SU-DHL-6 (cell line): ENCODE measurements at regions not wholly inside any gene's neighbourhood (a gene's known extent, or its start where the extent isn't known, plus 50 kb on each side); places are given as distances from the start of the nearest gene placed in this dataset.

Source experiments
- EZH2phosphoT487 ChIP-seq: fragments of 200-600 bp; sonication (generic), shearing (Covaris generic); conservative IDR thresholded peaks from 2 replicates; pipeline ENCODE4 v1.6.1; 2018; ENCODE audit warnings: mild to moderate bottlenecking, antibody characterized with exemption, low read length, moderate library complexity, mixed read lengths
- TF ChIP-seq, protein P1 (sequence below): fragments of 200-600 bp; sonication (generic); IDR thresholded peaks from one replicate; pipeline ENCODE4 v1.5.1; 2017; ENCODE audit warnings: antibody characterized with exemption, mild to moderate bottlenecking, low read length, moderate library complexity; ENCODE audit not compliant: insufficient read depth, poor library complexity, severe bottlenecking

DNA sequence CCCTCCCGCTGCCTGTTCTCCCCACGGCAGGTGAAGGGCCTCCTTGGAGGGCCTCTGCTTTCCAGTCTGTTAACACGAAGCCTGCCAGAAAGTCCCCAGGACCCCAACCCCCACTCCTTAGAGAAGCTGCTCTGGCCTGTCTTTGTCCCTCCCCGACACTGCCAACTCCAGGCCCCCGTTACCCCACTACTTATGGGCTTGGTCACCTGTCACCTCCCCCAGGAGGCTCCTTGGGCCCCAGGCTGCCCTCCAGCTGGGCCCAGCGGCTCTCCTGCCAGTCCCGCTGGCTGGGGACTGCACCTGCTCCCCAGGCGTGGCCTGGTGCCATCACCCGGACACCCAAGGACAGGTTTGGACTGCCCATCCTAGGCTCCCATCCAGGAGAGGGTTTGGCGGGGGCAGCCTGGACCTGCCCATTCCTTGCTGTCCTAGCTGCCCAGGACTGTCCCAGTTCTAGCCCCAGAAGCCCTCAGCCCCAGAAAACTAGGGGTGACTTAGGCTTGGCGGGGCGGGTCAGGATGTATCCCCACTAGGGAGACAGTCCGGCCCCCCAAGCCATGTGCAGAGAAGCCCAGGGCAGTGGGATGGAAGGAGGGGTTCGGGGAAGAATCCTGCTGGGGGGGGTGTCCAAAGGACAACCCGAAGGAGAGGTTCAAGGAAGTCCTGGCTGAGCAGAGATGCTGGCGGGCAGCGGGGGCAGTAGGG, 155.7 kb upstream of the C14orf180 start:
- TF ChIP-seq, protein P1, sequence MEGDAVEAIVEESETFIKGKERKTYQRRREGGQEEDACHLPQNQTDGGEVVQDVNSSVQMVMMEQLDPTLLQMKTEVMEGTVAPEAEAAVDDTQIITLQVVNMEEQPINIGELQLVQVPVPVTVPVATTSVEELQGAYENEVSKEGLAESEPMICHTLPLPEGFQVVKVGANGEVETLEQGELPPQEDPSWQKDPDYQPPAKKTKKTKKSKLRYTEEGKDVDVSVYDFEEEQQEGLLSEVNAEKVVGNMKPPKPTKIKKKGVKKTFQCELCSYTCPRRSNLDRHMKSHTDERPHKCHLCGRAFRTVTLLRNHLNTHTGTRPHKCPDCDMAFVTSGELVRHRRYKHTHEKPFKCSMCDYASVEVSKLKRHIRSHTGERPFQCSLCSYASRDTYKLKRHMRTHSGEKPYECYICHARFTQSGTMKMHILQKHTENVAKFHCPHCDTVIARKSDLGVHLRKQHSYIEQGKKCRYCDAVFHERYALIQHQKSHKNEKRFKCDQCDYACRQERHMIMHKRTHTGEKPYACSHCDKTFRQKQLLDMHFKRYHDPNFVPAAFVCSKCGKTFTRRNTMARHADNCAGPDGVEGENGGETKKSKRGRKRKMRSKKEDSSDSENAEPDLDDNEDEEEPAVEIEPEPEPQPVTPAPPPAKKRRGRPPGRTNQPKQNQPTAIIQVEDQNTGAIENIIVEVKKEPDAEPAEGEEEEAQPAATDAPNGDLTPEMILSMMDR = no peak
- TF ChIP-seq EZH2phosphoT487 = no peak
